T-helper 1 cell treated with Interleukin-12 subunit alpha and Interleukin-12 subunit beta and Interleukin-4 antibody, amounts not matched to agents 30 μg/mL and 1 μg/mL, for 36 hours (primary cell): ENCODE measurements at regions not wholly inside any gene's neighbourhood (a gene's known extent, or its start where the extent isn't known, plus 50 kb on each side); places are given as distances from the start of the nearest gene placed in this dataset.

Source experiments
- H3K27ac Mint-ChIP-seq: one replicate; pipeline ENCODE4 v1.8.0; 2021; ENCODE audit warnings: mild to moderate bottlenecking, mixed read lengths
- H3K27me3 Mint-ChIP-seq: one replicate; pipeline ENCODE4 v1.8.0; 2021; ENCODE audit warnings: low read depth, mixed read lengths
- H3K36me3 Mint-ChIP-seq: one replicate; pipeline ENCODE4 v1.8.0; 2021; ENCODE audit warnings: low read depth, mixed read lengths
- H3K4me1 Mint-ChIP-seq: one replicate; pipeline ENCODE4 v1.8.0; 2021; ENCODE audit warnings: low read depth, mixed read lengths
- H3K4me3 Mint-ChIP-seq: one replicate; pipeline ENCODE4 v1.8.0; 2021; ENCODE audit warnings: mild to moderate bottlenecking, moderate library complexity, mixed read lengths
- H3K9me3 Mint-ChIP-seq: one replicate; pipeline ENCODE4 v1.8.0; 2021; ENCODE audit warnings: mixed read lengths

DNA sequence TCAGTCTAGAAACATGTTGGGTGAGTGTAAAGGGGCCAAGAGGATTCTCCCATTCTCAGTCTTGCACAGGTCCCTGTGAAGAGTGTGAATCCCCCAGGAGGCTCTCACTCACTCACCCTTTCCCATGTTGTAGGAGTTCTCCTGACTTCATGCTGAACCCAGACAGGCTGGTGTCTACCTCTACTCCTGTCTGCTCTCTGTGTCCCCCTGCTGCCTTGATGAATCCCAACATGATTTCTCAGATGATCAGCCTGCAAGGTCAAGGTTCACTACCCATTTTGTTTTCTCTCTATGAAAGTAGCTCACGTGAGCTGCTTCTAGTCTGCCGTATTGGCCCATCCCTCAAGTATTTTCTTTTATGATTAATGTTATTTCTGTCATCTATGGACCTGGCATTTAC, 500.6 kb downstream of the ETS1 start:
- H3K27ac Mint-ChIP-seq, result no peak overlapping the region
- H3K4me3 Mint-ChIP-seq, result no peak overlapping the region
- H3K27me3 Mint-ChIP-seq, result peaks cover 9% of the 10 kb centered on the region
- H3K9me3 Mint-ChIP-seq, result peaks cover 31% of the 10 kb centered on the region
- H3K4me1 Mint-ChIP-seq, result peaks cover 1% of the 10 kb centered on the region
- H3K36me3 Mint-ChIP-seq, result peaks cover 5% of the 10 kb centered on the region

DNA sequence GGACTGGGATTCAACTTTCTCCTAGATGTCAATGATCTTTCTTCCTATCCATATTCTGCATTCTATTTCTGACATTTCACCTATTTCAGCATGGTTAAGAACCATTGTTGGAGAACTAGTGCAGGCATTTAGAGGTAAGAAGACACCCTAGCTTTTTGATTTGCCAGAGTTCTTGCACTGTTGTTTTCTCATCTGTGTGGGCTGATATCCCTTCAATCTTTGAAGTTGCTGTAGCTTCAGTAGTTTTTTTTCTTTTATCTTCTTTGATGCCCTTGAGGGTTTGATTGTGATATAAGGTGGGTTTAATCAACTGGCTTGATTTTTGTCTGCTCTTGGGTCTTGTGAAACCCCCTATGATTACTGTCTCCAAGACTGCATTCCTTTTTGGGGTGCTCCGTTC, 502.1 kb downstream of the ETS1 start:
- Mint-ChIP-seq H3K27me3 (peaks cover 9% of the 10 kb centered on the region), H3K9me3 (peaks cover 24% of the 10 kb centered on the region), H3K27ac (no peak overlapping the region), H3K36me3 (peaks cover 3% of the 10 kb centered on the region), H3K4me3 (no peak overlapping the region), H3K4me1 (peaks cover 1% of the 10 kb centered on the region)

DNA sequence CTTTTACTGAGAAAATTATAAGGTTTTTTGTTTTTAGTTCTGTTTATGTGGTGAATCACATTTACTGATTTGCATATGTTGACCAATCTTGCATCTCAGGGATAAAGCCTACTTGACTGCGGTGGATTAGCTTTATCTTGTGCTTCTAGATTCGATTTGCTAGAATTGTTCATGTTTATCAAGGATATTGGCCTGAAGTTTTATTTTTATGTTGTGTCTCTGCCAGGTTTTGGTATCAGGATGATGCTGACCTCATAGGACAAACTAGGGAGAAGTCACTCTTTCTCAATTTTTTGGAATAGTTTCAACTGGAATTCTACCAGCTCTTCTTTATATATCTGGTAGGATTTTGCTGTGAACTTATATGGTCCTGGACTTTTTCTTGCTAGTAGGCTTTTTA, 504.8 kb downstream of the ETS1 start:
- no peak overlapping the region for H3K4me3 Mint-ChIP-seq
- no peak overlapping the region for H3K27ac Mint-ChIP-seq
- H3K4me1 Mint-ChIP-seq, result peaks cover 7% of the 10 kb centered on the region
- H3K9me3 Mint-ChIP-seq, result peaks cover 11% of the 10 kb centered on the region
- peaks cover 14% of the 10 kb centered on the region for H3K27me3 Mint-ChIP-seq
- H3K36me3 Mint-ChIP-seq, result peaks cover 2% of the 10 kb centered on the region

DNA sequence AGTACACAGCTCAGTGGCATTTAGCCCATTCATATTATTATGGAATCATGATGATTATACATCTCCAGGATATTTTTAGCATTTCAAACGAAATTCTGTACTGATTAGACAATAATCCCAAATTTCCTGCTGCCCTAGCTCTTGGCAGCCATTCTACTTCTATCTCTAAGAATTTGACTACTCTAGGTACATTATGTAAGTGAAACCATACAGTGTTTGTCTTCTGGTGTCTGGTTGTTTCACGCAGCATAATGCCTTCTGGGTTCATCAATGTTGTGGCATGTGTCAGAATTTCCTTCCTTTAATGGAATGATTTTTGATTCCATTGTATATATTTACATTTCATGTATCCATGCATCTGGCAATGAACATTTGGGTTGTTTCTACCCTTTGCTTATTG, 517.7 kb downstream of the ETS1 start:
- peaks cover 2% of the 10 kb centered on the region for H3K27me3 Mint-ChIP-seq
- no peaks in the 10 kb centered on the region for H3K4me1 Mint-ChIP-seq
- no peaks in the 10 kb centered on the region for H3K36me3 Mint-ChIP-seq
- no peak overlapping the region for H3K4me3 Mint-ChIP-seq
- H3K27ac Mint-ChIP-seq, result no peak overlapping the region
- H3K9me3 Mint-ChIP-seq, result peaks cover 4% of the 10 kb centered on the region

DNA sequence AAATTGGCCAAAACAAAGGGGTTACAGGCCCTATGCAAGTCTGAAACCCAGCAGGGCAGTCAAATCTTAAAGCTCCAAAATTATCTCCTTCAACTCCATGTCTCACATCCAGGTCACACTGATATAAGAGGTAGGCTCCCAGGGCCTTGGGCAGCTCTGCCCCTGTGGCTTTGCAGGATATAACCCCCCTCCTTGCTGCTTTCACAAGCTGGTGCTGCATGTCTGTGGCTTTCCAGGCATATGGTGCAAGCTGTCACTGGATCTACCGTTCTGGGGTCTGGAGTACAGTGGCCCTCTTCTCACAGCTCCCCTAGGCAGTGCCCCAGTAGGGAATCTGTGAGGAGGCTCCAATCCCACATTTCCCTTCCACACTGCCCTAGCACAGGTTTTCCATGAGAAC, 519.6 kb downstream of the ETS1 start:
- Mint-ChIP-seq H3K4me1 (no peaks in the 10 kb centered on the region), H3K4me3 (no peak overlapping the region), H3K36me3 (peaks cover 3% of the 10 kb centered on the region), H3K9me3 (peaks cover 13% of the 10 kb centered on the region), H3K27me3 (peaks cover 11% of the 10 kb centered on the region), H3K27ac (no peak overlapping the region)

DNA sequence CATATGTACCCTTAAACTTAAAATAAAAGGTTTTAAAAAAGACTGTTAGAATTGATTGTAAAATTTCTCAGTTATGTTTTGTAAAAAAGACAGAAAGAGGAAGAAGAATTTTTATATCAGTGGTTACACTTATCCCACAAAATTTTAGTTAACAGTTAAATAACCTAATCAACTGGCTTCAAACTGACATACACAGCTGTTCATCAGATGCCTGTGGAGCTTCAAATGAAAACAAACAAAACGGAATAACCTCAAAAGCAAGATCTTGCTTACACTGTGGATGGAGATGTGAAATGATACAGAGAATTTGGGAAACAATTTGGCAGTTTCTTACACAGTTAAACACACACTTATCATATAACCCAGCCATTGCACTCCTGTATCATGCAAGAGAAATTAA, 521.0 kb downstream of the ETS1 start:
- H3K27me3 Mint-ChIP-seq, result peaks cover 11% of the 10 kb centered on the region
- no peak overlapping the region for H3K27ac Mint-ChIP-seq
- peaks cover 13% of the 10 kb centered on the region for H3K9me3 Mint-ChIP-seq

DNA sequence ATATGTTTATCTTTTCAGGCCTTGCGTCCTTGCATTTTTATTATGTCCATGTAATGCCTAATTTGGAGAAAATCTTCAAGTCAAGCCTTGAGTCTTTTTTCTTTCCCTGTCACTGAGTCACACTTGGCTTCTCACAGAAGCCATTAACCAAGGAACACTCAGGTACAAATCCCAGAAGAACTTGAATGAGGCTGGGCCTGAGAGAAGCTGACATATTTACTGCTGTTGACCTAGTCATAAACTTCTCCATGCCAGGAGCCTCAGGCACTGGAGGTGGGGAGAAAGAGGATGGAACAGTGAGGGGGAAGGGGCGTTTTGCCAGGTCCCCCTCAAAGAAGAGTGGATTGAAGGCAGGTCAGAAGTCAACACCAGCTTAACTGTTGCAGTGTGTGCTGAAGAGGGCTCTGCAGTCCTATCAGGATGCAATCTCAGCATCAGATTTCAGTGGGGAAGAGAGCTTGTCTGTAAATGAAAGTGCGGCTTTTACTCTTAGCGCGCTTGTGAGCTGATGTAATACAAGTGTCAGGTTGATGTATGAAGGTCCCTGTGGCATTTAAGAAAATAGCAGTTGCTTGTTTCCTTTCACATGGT, 526.0 kb downstream of the ETS1 start:
- Mint-ChIP-seq H3K27me3 (peaks cover 11% of the 10 kb centered on the region), H3K36me3 (peaks cover 3% of the 10 kb centered on the region), H3K4me3 (no peak overlapping the region), H3K27ac (no peak overlapping the region), H3K9me3 (peaks cover 9% of the 10 kb centered on the region), H3K4me1 (no peaks in the 10 kb centered on the region)

More for the DNA sequence above, 521.0 kb downstream of the ETS1 start:
- Mint-ChIP-seq H3K4me1 (no peaks in the 10 kb centered on the region), H3K36me3 (peaks cover 3% of the 10 kb centered on the region), H3K4me3 (no peak overlapping the region)

DNA sequence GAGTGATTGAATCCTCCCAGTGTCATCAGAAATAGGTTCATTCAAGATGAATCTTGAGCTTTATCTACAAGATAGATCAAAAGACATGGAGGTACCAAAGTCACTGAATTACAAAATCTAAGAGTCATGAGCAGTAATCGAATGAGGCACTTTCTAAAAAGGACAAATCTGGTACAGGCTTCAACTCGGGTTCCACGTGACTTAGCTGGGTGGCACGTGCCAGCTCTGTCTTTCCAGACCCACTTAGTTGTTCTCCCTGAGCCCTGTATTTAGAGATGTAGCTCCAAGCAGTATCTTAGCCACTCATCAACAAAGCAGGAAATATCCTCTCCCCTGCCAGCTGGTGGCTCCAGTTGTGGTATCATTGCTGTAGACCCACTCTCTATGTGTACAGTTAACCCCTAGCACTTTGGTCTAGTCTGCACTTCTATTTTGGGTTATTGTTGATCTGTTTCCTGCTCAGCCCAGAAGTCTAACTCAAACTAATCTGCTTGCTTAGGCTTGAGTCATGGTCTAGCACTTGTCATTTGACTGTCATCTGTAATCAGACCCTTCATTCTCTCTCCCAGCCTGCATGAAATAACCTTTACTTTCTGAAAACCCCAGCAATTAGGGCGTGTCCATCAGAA, 528.7 kb downstream of the ETS1 start:
- no peak overlapping the region for H3K4me3 Mint-ChIP-seq
- peaks cover 12% of the 10 kb centered on the region for H3K4me1 Mint-ChIP-seq
- H3K27ac Mint-ChIP-seq, result no peak overlapping the region
- peaks cover 5% of the 10 kb centered on the region for H3K27me3 Mint-ChIP-seq
- peaks cover 3% of the 10 kb centered on the region for H3K36me3 Mint-ChIP-seq
- H3K9me3 Mint-ChIP-seq, result peaks cover 5% of the 10 kb centered on the region

DNA sequence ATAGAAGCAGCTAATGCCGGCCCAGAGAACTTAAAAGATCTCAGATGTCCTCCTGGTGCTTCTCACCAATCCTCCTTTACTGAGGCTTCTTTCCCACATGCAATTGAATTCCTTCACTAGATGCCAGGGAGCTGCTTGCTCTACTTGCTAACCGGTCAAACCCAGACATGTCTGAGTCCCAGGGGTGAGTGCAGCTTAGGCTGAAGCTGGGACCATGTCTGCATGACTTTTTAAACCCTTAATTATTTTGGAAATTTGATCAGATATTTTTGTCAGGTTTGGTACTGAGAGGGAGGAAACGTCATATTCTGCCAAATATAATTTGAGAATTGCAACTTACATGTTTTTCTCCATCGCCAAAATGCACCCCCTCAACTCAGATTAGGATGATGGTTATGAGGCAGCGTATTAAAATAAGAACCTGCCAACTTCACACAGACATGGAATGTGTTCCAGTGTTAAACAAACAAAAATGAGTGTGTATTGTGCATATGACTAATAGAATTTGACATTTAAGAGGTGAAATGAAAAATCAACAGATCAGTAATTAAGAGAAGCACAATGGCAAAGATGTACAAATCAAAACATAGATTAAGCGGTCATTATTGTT, 529.5 kb downstream of the ETS1 start:
- peaks cover 19% of the 10 kb centered on the region for H3K4me1 Mint-ChIP-seq
- no peak overlapping the region for H3K27ac Mint-ChIP-seq
- H3K27me3 Mint-ChIP-seq, result no peaks in the 10 kb centered on the region
- H3K36me3 Mint-ChIP-seq, result peaks cover 4% of the 10 kb centered on the region
- H3K4me3 Mint-ChIP-seq, result no peak overlapping the region
- no peaks in the 10 kb centered on the region for H3K9me3 Mint-ChIP-seq

DNA sequence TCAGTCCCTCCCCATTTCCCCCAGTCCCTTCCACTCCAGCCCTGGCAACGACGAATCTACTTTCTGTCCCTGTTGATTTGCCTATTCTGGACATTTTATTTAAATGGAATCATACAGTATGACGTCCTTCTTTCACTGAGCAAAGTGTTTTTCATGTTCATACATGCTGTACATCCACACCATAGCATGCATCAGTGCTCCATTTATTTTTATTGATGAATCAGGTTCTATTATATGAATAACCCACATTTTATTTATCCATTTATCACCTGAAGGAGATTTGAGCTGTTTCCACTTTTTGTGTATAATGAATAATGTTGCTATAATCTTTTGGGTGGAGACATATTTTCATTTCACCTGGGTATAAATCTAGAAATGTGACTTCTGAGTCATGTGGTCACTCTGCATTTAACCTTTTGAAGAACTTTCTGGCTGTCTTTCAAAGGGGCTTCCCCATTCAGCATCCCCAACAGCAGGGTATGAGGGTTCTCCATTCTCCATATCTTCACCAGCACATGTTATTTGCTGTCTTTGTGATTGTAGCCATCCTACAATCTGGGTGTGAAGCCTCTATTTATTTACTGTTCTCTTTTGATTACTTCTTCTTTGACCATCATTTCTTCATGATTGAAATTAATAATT, 531.7 kb downstream of the ETS1 start:
- peaks cover 34% of the 10 kb centered on the region for H3K4me1 Mint-ChIP-seq
- H3K4me3 Mint-ChIP-seq, result no peak overlapping the region
- H3K27me3 Mint-ChIP-seq, result no peaks in the 10 kb centered on the region
- H3K9me3 Mint-ChIP-seq, result no peaks in the 10 kb centered on the region
- H3K27ac Mint-ChIP-seq, result no peak overlapping the region
- H3K36me3 Mint-ChIP-seq, result peaks cover 4% of the 10 kb centered on the region

DNA sequence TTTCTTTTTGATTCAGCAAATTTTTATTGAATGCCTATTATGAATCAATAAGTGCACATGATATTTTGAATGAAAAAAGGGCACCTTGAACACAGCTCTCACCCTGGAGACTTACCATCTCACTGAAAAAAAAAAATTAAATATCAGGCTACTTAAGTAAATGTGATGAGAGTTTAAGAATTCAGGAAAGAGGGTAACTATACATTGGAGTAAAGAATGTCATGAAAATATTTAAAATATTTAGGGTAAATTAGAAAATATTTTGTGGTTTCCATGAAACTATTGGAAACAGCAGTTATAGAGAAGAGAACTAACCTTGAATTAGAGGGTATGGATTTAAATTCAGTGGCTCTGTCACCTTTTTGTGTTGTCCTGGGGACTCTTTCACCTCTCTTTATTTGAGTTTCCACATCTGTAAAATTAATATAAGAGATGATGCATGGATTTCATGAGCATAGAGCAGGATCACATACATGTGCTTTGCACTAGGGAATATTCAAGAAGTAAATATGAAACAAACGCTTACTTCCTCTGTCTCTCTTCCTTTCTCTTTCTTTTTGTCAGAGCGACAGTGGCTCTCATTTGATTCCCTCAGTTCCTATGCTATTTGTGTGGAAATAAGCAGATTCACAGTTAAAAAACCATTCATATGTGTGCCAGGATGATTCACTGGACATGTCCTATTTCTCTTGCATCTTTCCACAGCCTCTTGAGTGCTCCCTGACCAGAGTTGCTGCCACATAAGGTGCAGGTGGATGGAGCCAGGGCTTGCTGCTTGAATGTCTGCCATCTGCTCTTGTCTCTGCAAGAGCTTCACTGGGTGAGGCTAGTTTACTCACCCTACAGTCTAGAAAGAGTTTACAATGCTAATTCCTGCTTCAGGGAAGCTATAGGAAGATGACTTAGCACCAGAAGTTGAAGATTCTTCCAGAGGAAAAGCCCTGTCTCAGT, 533.1 kb downstream of the ETS1 start:
- Mint-ChIP-seq H3K4me3 (peak overlapping the region; percentile 76), H3K36me3 (peaks cover 5% of the 10 kb centered on the region), H3K4me1 (peaks cover 41% of the 10 kb centered on the region), H3K27ac (peak overlapping the region; percentile 93), H3K27me3 (no peaks in the 10 kb centered on the region), H3K9me3 (no peaks in the 10 kb centered on the region)

DNA sequence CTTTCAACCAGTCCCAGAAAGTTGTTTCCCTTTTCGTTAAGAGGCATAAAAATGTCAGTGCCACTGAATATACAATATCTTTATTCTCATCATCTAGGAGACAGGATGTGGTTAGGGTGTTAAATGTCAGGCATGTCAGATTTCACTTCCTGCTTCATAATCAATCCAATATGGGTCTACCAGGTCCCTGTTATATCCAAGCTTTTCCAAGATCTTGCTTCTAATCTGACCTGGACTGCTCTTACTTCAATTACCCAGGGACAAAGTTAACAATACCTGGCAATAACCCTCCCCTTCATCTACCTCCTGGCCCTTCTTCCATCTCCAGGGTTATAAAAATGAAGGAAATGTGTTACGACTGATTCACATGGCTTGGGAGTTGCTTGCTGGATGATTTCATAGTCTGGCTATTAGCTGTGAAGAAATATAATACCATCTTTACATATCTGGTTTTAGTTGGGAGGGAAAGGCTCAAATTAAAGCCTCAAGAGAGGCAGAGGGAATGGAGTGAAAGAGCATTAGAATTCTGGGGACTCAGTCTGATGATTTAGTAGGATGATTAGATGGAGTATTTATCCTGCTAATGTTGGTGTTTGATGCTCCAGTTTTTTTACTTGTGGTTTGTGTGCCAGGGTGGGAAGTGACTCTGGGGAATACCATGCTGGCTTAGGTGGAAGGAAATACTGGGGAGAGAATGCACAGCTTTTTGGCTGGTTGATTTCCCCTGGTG, 534.3 kb downstream of the ETS1 start:
- Mint-ChIP-seq H3K9me3 (no peaks in the 10 kb centered on the region), H3K27ac (peak overlapping the region; percentile 93), H3K36me3 (peaks cover 7% of the 10 kb centered on the region), H3K27me3 (no peaks in the 10 kb centered on the region), H3K4me3 (peak overlapping the region; percentile 67), H3K4me1 (peaks cover 43% of the 10 kb centered on the region)

DNA sequence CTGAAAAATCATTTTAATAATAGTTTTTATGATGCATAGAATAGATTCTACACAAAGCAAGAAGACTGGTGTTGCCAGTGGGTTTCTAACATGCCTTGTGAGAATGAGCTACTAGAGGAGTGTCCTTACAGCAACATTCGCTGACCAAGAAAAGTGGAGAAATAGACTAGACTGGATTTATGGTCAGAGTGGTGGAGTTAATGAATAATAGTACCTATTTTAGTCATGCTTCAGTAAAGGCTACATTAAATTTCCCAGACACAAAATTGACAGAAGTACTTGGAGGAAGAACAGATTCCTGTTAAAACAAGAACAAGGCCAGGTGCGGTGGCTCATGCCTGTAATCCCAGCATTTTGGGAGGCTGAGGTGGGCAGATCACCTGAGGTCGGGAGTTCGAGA, 539.2 kb downstream of the ETS1 start:
- Mint-ChIP-seq H3K27ac (no peak overlapping the region), H3K9me3 (no peaks in the 10 kb centered on the region), H3K4me1 (peaks cover 35% of the 10 kb centered on the region), H3K27me3 (no peaks in the 10 kb centered on the region), H3K36me3 (peaks cover 11% of the 10 kb centered on the region), H3K4me3 (no peak overlapping the region)

DNA sequence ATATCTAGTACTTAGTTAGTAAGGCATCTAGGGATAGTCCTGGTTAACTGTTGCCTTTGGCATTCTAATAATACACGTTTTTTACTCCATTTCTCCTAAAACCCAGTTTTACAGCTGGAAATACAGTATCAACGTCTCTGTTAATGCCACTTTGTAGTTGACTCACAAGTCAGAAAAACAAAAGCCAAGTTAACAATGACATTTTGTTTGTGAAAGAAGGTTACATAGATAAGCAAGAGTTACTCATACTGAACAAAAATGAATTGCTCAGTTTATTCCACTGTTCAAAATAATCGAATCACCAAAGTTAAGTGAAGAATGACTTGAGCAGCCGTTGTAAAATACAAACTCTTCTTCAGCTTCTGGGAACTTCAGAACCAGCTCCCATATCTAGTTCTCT, 540.3 kb downstream of the ETS1 start:
- H3K9me3 Mint-ChIP-seq, result no peaks in the 10 kb centered on the region
- peaks cover 10% of the 10 kb centered on the region for H3K36me3 Mint-ChIP-seq
- H3K4me3 Mint-ChIP-seq, result no peak overlapping the region
- H3K4me1 Mint-ChIP-seq, result peaks cover 33% of the 10 kb centered on the region
- H3K27me3 Mint-ChIP-seq, result no peaks in the 10 kb centered on the region
- no peak overlapping the region for H3K27ac Mint-ChIP-seq
